NT2/D1 (cell line): ENCODE measurements at regions not wholly inside any gene's neighbourhood (a gene's known extent, or its start where the extent isn't known, plus 50 kb on each side); places are given as distances from the start of the nearest gene placed in this dataset.

Source experiments
- SUZ12 ChIP-seq: IDR thresholded peaks from 2 replicates; pipeline ENCODE4 v1.6.1; 2011; ENCODE audit not compliant: insufficient read length, insufficient read depth; ENCODE audit errors: extremely low read depth
- YY1 ChIP-seq: IDR thresholded peaks from 2 replicates; pipeline ENCODE4 v1.6.1; 2011; ENCODE audit not compliant: insufficient read length, insufficient read depth
- ZNF274 ChIP-seq: IDR thresholded peaks from 2 replicates; pipeline ENCODE4 v1.6.1; 2011; ENCODE audit warnings: mild to moderate bottlenecking, low read depth, low read length

DNA sequence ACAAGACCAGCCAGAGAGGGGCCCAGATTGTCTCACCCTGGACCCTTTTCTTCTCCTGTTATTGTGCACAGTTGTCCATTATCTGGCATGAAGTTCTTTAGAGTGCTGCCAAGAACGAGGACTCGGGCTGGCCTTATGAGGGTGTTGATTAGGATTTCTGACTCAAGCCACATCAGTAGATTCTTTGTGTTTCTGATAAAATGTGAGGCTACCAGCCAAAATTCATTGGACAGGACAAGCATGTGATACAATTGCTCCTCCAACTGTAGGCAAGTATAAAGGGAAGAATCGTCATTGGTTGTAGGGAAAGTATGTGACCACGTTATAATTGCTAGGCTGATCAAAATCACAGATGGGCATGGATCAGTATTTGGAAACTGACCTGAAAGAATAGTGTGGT, 99.2 kb upstream of the TMC3 start:
- TF ChIP-seq YY1 (no peak), SUZ12 (no peak), ZNF274 (no peak)
